ENCODE measurements at regions not wholly inside any gene's neighbourhood (a gene's known extent, or its start where the extent isn't known, plus 50 kb on each side); places are given as distances from the start of the nearest gene placed in this dataset.
A peak's percentile ranks its signal among the peaks of the same experiment; 100 is the strongest.

DNA sequence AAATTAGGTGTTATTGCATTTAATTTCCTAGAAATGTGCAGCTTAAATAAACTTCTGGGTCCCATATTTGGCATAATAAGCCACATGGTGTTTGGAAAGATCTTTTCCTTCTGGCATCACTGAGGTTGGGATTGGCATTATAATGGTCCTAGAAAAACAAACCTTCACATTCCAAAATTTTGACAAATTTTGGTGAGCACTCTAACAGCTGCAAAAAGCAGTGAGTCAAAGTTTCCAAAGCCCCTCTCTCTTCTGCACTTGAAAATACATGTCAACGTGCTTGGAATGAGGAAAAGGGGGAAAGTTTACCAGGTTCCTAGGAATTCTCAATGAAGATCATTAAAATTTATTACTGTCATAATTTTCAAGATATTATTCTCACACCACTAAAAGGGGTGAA is 77.8 kb upstream of the STK17B start:
- no peak for DNase-seq

DNA sequence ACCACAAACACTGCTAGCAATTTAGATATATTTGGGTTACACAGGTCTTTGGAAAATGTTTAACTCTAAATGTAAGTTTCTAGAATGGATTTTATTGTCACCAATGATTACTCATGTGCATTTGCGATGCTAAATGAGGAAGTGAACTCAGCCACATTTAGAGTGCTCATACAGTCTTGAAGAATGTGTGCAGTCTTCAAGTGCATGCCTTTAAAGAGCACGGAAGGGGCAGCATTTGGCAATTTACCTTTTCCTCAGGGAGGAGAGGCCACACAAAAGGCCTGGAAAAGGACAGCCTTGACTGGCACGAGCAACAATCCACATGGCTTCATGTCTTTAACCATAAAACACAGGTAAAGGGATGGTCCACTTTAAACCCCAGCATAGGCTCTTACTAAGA is 78.5 kb upstream of the STK17B start:
- DNase-seq = no peak

DNA sequence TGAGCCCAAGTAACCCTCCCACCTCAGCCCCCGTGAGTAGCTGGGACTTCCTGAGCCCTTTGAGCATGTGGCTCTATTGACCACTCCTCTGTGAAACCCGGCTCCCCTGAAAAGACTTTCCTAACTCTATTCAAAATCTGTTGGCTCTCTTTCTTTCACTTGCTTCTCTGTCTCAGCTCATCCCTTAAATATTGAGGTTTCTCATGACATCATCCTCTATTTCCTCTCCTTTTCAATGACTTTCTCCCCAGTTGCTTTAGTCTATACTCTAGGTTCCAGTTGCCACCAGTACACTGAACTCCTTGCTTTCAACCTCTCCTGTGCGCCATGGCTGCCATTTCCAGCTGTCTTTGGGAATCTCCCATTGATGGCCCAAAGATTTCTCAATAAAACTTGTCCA is 79.8 kb upstream of the STK17B start:
- DNase-seq = no peak

DNA sequence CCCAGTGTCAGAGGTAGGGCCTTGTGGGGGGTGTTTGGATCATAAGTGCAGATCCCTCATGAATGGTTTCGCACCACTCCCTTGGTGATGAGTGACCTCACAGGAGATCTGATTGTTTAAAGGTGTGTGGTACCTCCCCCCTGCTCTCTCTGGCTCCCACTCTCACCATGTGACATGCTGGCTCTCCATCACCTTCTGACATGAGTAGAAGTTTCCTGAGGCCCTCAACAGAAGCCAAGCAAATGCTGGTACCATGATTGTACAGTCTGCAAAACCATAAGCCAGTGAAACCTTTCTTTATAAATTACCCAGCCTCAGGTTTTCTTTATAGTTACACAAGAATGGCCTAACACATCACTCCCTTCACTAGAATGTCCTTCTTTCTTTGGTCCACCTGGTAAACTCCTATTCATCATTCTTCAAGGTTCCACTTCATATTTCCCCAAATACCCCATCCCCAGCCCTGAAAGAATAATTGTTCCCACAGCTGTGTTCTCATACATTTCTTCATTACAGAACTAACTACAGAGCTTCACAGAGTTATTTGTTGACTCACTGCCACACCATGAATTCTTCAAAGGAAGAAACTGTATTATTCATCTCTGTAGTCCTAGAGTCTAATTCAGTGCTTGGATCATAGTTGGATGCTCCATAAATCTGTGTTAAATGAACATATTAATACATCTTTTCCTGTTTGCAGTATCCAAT is 81.2 kb upstream of the STK17B start:
- DNase-seq = no peak

DNA sequence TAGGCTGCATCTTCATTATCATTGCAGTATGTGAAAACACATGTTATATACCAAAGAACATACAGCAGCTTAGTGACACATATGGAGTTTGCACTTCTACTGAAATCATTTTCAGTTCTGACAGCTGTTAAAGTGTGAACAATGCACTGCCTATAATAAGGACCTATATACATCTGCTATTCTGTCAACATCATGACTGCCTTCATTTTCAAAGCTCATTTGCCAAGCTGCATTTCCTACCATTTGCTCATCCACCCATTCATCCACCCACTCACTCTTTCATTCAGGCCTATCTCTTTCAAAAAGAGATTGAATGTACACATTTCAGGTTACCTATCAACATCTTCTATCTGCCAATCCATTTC is 81.7 kb upstream of the STK17B start:
- no peak for DNase-seq

DNA sequence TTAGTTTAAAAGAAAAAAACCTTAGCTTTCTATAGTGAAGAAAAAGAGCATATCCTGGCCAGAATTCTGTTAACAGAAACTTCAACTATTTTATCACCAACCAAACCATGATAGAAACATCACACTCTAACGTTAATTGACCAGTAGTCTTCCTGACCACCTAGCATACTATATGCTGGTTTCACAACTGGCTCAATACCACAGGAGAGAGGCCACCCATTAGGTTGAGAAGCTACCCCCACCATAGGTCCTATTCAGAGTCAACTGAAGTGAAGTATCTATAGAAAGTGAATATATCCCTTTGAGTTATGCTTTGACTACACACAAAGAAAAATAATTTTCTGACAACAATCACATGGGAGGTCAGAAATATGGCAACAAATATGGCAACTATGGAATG is 85.2 kb upstream of the STK17B start:
- no peak for DNase-seq

DNA sequence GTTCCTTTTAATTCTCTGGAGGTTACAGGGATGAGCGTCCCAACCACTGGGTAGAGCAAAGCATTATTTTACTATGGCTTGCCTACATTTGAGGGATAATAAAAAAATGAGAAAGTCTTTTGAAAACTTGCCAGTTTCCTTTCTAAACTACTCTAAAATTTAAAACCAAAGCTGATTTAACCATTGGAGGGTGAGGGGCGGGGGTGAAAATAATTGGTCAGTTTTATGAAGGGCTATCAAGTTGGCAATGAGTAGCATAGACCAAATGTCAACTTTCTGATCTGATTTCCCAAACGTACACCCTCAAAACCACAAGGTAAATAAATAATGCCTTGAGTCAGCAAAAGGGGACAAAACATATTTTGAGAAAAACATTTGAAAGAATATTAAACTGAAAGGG is 85.7 kb upstream of the STK17B start:
- DNase-seq = no peak

DNA sequence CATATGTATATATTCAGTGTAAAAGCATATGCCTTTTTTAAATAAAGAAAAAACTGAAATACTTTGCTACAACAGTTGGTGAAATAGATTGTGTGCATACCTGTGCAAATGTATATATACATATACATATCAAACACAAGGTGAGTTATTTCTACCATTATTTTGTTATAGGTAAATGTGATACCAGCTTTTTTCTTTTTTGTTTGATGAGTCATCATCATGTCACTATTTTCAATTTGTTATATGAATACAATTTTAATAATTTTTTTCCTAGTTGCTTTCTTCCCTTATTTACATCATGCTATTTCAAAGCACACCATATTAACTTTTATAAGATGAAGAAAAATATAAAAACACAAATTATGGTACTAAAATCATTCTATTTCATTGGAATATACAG is 87.0 kb upstream of the STK17B start:
- DNase-seq = no peak

DNA sequence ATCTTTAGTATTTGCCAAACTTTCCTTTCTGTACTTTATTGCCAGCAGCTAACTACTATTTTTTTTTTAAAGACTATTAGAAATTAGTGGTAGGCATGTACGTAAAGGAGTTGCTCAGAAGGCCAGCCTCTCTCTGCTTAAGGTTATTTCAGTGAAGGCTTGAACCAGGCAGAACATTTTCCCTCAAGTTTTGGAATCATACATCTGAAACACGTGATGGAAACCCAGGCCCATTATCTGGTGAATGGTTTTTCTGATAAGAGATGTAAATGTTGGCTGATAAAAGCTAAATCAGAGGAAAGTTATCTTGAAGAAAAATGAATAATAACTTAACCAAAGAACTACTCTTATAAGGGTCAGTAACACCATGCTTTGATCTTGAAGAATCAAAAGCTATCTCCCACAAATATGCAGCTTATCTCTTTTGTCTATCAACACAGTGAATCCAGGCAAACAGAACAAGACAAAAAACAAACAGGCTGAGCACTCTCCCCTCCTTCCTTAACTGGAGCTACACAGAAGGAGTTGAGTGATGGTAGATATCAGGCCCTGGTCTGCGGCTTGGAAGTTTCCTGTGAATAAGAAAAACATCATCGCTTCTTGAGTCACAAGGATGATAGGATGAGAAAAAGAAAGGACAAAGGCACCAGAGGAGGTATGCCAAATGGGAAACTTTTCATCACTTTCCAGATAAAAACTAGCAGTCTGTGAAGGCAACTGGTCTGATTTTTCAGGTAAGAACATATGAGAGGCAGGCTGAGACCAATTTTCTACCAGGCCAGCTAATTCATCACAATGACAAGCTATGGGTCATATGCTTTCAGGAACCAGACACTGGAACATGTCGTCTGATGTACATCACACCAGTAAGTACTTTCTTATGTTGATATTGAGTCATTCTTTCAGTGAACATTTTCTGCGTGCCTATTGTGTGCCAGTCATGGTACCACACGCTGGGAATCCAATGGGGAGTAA is 88.4 kb upstream of the STK17B start:
- DNase-seq = no peak

DNA sequence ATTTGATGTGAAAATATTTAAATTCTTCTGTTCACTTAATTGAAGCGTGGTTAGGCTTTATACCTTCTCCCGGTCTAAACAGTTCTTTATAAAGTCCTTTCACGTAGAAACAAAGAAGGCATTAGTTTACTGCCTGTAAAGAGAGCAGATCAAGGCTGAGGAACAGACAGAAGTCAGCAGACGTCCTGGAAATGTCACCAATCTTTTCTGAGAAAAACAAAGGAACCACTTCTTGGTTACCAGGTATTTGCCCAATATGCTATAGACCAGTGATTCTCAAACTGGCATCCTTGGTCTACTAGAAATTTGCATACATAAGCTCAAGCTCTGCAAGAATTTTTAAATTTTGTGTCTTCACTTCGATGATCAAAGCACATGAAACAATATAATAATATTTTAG is 89.2 kb upstream of the STK17B start:
- DNase-seq = no peak

DNA sequence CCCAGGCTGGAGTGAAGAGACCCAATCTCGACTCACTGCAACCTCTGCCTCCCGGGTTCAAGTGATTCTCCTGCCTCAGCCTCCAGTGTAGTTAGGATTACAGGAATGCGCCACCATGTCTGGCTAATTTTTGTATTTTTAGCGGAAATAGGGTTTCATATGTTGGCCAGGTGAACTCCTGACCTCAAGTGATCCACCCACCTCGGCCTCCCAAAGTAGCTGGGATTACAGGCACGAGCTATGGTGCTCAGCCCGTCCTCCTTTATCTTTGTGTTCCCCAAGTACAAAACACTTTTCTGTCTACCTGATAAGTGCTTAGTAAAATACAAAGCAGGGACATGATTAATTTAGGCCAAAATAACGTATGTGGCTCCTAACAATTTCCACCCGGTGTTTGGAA is 91.2 kb upstream of the STK17B start:
- DNase-seq = no peak

DNA sequence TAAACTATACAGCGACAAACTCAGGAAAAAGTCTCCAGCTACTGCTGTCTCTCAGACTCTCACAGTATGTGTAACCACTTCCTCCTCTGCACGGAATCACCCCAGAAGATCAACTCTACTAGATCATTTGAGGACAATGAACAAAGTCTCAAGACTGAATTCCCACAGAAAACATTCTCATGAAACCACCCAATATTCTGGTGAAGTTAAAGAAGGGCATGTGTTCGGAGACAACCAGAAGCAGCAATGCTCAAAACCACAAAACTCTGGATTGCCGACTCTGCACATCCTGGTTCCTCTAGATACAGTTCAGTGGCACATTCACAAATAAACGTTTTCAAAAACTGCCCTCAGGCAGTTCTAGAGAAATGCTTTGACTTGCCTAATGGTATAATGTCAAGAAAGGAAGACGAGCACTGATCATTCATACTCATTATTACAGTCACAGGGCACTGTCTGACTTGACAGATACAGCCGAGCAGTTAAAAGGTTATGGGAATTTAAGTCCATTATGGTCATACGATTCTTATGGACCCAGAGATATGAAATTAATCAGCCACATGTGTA is 91.9 kb upstream of the STK17B start:
- no peak for DNase-seq

DNA sequence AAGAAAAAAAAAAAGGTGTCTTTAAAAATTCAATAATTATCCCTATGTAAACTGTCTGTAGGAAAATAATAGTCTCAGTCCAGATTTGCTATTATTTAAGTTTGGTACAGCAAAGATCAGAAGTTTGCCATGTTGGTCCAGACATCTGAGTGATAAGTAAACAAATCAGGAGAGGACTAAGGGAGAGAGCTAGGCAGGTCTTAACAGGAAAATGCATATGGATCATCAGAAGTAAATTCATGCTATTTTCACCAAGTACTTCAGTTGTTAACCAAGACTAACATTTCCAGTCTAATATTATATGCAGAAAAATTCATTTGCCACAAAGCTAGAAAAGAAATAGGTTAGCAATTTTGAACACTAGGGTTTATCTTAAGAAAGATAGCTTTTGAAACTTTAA is 95.0 kb upstream of the STK17B start:
- DNase-seq = no peak

DNA sequence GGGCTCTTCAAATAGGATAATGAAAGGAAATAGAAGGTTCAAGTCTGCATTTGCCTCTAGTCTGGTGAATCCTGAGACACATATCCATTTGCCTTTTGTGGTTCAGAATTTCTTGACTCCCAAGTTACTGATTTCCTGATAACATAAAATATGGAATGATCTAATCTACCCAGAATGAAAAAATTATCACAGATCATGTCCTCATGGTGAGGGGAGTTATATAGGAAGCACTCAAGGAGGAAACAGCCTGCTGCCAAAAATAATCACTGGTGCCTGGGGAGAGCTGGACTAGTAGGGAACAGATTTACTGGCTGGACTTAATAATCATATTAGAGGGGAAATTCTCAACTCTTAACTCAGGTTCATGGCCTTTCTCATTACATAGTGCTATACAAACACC is 95.5 kb upstream of the STK17B start:
- no peak for DNase-seq

DNA sequence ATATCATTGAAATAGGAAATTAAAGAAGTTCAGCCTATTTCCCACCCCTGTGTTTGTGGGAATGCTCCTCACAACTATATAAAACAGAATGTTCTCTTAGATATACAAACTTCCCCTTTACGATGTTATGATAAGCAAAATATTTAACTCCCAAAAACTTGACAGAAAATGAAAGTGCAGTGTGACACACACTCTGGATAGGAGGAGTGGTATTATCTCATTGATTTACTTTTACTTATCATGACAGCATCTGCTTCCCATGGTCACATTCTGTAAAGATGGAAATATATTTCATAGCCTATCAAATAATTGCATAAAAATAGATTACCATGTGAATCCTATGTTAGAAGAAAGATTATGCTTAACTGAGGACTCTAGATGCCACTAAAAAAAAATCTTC is 96.6 kb upstream of the STK17B start:
- no peak for DNase-seq

DNA sequence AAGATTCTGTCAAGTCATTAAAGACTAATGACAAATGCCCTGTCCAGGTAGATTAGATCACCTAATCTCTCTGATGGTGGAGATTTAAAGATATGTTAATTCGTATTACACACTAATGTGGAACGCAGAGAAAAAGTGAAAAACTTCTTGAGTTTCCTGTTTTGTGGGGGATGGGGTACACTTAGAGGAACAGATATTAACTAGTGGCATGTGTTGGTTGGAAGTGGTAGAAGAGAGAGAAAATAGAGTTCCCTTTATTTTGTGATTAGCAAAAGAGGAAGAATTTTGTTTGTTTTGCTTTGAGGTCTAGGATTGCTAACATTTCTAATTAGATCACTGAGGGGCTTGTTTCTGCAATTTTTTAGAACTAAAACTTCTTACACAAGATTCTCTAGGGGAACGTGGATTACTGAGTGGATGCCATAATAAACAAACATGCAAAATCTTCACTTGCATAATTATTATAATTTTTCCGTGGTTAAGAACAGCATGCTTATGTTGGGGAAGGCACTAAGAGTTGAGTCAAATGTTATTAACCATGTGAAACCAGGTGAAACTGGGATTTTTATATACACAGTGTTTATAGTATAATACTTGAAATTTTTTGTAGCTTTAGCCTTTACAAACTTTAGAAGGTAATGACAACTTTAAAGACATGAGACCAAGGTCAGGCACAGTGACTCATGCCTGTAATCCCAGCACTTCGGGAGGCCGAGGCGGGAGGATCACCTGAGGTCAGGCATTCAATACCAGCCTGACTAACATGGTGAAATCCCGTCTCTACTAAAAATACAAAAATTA is 97.4 kb upstream of the STK17B start:
- DNase-seq = no peak

DNA sequence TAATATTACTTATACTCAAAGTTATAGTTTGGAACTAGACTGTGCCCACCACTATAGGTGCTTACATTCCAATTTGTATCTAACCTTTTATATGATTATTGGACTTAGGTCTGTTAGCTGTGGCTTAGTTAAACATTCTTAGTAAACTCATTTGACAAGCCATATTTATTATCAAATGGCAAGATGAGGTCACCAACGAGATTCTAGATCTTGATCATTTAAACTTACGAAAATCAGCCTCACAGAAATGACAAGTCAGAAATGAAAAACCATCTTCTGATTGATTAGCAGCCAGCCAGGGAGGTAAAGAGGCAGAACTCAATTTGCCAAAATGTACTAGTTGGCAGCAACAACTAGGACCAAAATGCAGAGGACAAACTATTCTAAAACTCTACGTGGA is 100.4 kb upstream of the STK17B start:
- no peak for DNase-seq

DNA sequence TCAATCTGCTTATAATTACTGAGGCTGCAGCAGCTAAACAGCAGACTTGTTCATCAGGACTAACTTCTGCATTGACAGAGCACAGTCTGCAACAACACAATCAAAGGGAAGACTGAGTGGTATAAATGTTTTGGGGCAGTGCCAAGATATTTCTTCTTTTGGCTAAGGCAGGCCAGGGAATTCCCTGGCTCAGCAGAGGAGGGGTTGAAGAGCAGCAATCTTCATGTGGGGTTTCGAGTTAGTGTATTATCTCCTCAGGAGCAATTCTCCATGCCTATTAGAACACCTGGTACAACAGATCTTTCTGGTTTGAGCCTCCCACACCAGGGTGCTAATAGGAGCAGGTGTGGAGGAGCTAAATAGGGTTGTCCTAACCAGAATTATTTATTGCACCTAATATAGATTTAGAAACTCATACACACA is 103.0 kb upstream of the STK17B start:
- DNase-seq = peak; percentile 84

DNA sequence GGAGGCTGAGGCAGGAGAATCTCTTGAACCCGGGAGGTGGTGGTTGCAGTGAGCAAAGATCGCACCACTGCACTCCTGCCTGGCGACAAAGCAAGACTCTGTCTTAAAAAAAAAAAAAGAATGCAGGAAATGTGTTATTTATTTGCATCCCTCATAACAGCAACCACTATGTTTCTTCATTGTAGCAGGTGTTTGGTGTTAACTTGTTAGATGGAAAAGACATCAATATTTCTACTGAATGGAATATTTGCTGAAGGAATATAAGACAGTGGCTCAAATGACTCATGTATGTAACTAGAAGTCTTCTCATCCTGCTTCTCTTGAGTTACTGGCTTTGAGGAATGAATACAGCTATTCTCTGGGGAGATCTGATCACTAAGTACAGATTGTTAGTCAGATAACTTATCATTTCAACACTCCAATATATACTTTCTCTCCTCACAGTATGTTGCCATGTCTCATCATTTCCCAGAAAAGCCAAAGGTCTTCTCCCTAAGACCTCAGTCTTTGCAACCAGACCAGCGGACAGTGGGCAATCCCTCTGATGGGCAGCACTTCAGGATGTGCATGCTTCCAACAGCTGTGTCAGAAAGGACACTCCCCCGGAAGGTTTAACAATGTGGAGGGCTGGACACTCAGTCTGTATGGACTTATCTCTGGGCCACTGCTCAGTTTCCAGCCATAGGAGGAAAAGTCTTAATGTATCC is 104.4 kb upstream of the STK17B start:
- no peak for DNase-seq

DNA sequence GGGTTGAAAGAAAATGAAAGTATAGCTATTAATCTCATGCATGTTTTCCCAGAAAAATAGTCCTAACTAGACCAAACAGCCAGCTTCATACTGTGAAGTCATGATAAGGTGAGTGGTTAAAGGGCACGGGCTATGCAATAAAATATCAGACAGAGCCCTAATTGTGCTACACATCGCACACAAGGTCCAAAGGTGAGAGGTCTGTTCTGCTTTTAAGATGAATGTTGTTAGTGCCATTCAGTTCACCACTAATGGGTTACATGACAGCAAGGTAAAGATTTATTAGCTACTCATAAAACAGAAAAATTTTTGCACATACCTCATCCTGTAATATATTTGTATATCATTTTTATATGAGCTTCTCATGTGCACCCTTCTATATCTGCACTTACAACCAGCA is 105.0 kb upstream of the STK17B start:
- no peak for DNase-seq

DNA sequence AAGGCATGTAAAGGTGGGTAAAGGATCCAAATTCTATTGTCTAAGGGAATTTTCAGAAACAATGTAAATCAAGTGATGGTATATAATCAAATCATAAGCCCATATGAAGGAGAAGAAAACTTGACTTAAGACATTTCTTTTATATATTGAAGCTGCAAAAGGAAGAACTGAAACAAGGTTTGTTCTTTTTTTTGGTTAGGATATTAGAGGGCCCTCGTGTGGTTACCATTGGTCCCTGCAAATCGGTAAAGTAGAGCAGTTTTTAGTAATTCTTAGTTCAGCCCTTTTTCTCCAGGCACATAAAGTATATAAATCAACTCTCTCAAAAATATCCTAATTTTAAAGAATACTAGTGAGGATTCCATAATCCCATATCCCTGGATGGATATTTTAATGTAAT is 105.6 kb upstream of the STK17B start:
- no peak for DNase-seq

DNA sequence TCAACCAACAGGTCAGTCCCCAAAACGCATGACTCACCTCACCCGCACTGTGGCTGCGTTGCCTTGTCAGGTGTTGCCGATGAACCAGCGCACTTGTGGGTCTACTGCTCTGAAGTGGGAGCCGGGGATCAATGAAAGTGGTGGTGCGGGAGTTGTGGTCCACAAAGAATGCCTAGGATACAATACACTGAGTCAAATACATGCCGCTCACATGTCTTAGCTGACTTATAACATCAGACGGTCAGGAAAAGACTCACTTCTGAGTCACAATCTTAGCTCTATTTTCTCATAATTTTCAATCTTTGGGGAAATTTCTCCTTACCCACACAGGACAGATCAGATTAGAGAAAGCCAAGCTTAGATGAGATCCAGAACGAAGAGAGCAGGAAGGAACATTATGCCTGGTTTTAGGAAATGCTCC is 107.1 kb upstream of the STK17B start:
- no peak for DNase-seq

DNA sequence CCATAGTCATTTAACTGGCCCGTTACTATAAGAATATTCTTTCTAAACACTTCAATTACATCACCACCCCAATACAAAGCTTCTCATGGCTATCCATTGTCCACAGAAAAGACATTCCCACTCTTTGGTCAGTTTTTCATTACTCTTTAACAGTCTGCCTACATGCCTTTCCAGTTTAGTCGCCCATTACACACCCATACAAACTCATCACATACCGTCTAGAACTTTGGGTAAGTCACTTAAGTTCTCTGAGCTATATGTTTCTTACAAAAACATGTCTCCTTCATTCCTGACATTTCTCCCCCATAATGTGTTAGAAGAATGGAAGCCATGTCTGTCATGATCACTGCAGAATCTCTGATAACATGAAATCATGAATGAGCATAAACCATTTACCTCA is 108.2 kb upstream of the STK17B start:
- no peak for DNase-seq
